ENCODE measurements at regions not wholly inside any gene's neighbourhood (a gene's known extent, or its start where the extent isn't known, plus 50 kb on each side); places are given as distances from the start of the nearest gene placed in this dataset.

- no peak for TF ChIP-seq CTCF (IDR thresholded peaks at IDR 0.05; ENCODE audit: low read length)
- TF ChIP-seq EZH2 (optimal IDR thresholded peaks at IDR 0.05; ENCODE audit: low read depth, low read length) = no peak
- no peak for TF ChIP-seq EZH2phosphoT487 (IDR thresholded peaks at IDR 0.05; ENCODE audit: low read length)
These were observed 171.1 kb upstream of the TMPO start for GRCh38 chr12:98344046-98344930.
